ENCODE measurements at regions not wholly inside any gene's neighbourhood (a gene's known extent, or its start where the extent isn't known, plus 50 kb on each side); places are given as distances from the start of the nearest gene placed in this dataset.

- H3K9me3 ChIP-seq (ENCODE audit: control insufficient read depth, insufficient read depth, low read length): peaks cover 2% of the 10 kb centered on the region
- WGBS (ENCODE audit: insufficient coverage): no CpG with 5 or more reads among the region's 1 CpG
- no peaks in the 10 kb centered on the region for H3K27me3 ChIP-seq (ENCODE audit: control insufficient read depth, insufficient read depth, low read length)
- H3K27ac ChIP-seq (ENCODE audit: low read depth, low read length): no peak overlapping the region
- H3K4me1 ChIP-seq (ENCODE audit: control insufficient read depth, insufficient read depth, low read length): no peaks in the 10 kb centered on the region
- no peak for DNase-seq (ENCODE audit: low read depth in 4 of 6, low spot score in 6 of 6)
- no peaks in the 10 kb centered on the region for H3K36me3 ChIP-seq (ENCODE audit: control insufficient read depth, insufficient read depth, low read length)
- H3K4me3 ChIP-seq (ENCODE audit: low read depth, low read length): no peak overlapping the region
Measured at GRCh38 chr2:207300817-207301216, 135.1 kb upstream of the KLF7 start.

GRCh38 chr2:207304761-207305160 lies 139.0 kb upstream of the KLF7 start:
- no peak overlapping the region for H3K4me3 ChIP-seq (ENCODE audit: low read depth, low read length)
- no peaks in the 10 kb centered on the region for H3K27me3 ChIP-seq (ENCODE audit: control insufficient read depth, insufficient read depth, low read length)
- H3K4me1 ChIP-seq (ENCODE audit: control insufficient read depth, insufficient read depth, low read length): peaks cover under 1% of the 10 kb centered on the region
- H3K27ac ChIP-seq (ENCODE audit: low read depth, low read length): no peak overlapping the region
- 68% methylated on average over 3 of the region's 5 CpGs for WGBS (ENCODE audit: insufficient coverage)
- H3K36me3 ChIP-seq (ENCODE audit: control insufficient read depth, insufficient read depth, low read length): no peaks in the 10 kb centered on the region
- DNase-seq (ENCODE audit: low read depth in 4 of 6, low spot score in 6 of 6): no peak
- H3K9me3 ChIP-seq (ENCODE audit: control insufficient read depth, insufficient read depth, low read length): peaks cover 2% of the 10 kb centered on the region

DNA sequence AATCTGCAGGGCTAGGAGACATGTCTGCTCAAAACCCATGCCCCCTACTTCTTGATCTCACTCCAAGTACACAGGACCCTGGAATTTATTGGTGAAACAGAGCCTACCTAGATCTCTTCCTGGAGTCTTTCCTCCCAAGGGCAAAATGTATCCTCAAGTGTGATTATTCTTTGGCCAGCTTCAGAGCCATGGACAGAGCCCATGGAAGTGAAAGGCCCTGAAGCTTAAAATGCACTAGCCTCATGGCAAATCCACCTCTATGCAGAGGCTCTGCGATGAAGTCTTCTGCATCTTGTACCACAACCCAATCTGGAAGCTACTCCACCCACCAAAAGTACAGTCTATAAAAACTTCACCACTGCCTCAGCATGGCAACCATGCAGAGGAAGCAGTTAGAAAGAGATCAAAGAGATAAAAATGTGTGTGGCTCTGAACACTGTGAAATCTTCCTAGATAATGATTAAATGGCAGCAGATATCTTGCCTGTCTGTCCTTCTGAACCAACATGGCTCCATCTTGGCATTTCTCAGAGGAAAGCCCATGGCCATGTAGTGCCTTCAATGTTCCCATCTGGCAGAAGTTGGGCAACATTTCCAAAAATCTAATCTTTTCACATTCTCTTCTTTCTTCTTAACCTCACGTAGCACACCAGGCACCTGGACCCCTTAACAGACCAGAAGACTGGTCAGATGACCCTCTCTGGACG lies 142.9 kb upstream of the KLF7 start:
- 100% methylated on average over 2 of the region's 3 CpGs for WGBS (ENCODE audit: insufficient coverage)

DNA sequence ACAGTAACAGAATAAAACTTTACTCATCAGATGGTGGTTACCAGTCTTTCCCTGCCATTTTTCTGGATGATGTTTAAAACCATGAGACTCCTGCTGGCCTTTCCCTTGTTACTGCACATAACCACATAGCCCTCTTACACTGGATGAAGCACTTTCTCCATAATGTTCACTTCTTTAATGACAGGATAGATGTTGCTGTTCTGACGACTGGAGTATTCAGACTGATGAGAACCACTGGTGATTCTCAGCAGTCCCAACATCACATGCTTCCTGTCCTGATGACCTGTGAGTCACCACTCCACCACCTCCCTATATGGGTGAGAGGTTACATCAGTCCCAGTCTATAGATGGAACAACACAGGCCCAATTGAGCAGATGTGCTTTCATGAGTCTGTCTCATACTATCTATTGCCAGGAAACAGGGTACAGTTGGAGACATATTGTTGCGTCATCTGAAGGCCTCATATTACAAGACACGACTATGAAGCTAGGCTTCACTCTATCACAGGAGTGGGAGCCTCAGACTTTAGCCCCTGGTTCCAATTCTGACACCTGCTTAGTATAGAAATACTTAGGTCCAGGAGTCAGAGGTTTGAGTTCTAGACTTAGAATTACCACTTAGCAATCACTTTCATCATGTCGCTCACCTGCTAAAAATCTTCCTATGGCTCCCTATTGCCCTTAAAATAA lies 145.7 kb upstream of the KLF7 start:
- no peak overlapping the region for H3K27ac ChIP-seq (ENCODE audit: low read depth, low read length)
- H3K4me3 ChIP-seq (ENCODE audit: low read depth, low read length): no peak overlapping the region
- no peaks in the 10 kb centered on the region for H3K27me3 ChIP-seq (ENCODE audit: control insufficient read depth, insufficient read depth, low read length)
- no peaks in the 10 kb centered on the region for H3K9me3 ChIP-seq (ENCODE audit: control insufficient read depth, insufficient read depth, low read length)
- 50% methylated on average over 2 of the region's 4 CpGs for WGBS (ENCODE audit: insufficient coverage)
- peak in 1 of 6 donors; percentile 60 for DNase-seq (ENCODE audit: low read depth in 4 of 6, low spot score in 6 of 6)
- peaks cover 9% of the 10 kb centered on the region for H3K4me1 ChIP-seq (ENCODE audit: control insufficient read depth, insufficient read depth, low read length)
- H3K36me3 ChIP-seq (ENCODE audit: control insufficient read depth, insufficient read depth, low read length): no peaks in the 10 kb centered on the region

More for the DNA sequence above, 142.9 kb upstream of the KLF7 start:
- no peak for DNase-seq (ENCODE audit: low read depth in 4 of 6, low spot score in 6 of 6)
- Histone ChIP-seq H3K27ac (ENCODE audit: low read depth, low read length) (no peak overlapping the region), H3K27me3 (ENCODE audit: control insufficient read depth, insufficient read depth, low read length) (no peaks in the 10 kb centered on the region), H3K4me3 (ENCODE audit: low read depth, low read length) (no peak overlapping the region), H3K4me1 (ENCODE audit: control insufficient read depth, insufficient read depth, low read length) (peaks cover 9% of the 10 kb centered on the region), H3K9me3 (ENCODE audit: control insufficient read depth, insufficient read depth, low read length) (no peaks in the 10 kb centered on the region), H3K36me3 (ENCODE audit: control insufficient read depth, insufficient read depth, low read length) (no peaks in the 10 kb centered on the region)

DNA sequence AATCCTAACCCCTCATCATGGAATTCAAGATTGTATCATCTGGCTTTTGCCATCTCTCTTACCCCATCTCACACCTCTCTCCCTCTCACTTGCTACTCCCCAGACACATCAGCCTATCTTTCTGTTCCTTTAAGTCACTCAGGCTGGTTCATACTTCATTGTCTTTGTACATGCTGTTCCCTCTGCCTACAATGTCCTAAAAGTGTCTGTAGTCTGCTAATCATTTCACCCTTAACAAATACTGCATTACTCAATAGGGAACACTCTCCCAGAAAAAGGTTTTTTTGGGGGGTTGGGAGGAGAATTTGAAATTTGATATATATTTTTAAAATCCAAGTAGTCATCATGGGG lies 146.2 kb upstream of the KLF7 start:
- no peak overlapping the region for H3K4me3 ChIP-seq (ENCODE audit: low read depth, low read length)
- peaks cover 9% of the 10 kb centered on the region for H3K4me1 ChIP-seq (ENCODE audit: control insufficient read depth, insufficient read depth, low read length)
- H3K36me3 ChIP-seq (ENCODE audit: control insufficient read depth, insufficient read depth, low read length): no peaks in the 10 kb centered on the region
- no peaks in the 10 kb centered on the region for H3K27me3 ChIP-seq (ENCODE audit: control insufficient read depth, insufficient read depth, low read length)
- no peak overlapping the region for H3K27ac ChIP-seq (ENCODE audit: low read depth, low read length)
- H3K9me3 ChIP-seq (ENCODE audit: control insufficient read depth, insufficient read depth, low read length): no peaks in the 10 kb centered on the region
- DNase-seq (ENCODE audit: low read depth in 4 of 6, low spot score in 6 of 6): no peak

DNA sequence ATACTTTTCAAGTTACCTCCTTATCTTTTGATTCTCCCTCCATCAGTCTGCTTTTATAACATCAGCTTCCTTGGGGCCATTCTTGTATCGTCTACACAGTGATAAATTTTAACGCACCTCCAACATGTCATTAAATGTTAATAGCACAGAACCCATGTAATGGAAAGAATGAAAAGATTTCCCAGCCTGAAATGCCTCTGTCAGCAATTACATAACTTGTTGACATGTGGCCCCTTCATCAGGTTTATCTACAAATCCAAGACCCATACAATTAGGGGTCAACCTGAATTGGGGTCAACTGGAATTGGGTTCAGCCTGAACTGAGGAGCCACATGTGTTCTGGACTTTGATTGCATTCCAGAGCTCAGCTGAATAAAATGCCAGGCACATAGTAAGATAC lies 148.2 kb upstream of the KLF7 start:
- Histone ChIP-seq H3K4me1 (ENCODE audit: control insufficient read depth, insufficient read depth, low read length) (peaks cover 9% of the 10 kb centered on the region), H3K36me3 (ENCODE audit: control insufficient read depth, insufficient read depth, low read length) (no peaks in the 10 kb centered on the region), H3K27me3 (ENCODE audit: control insufficient read depth, insufficient read depth, low read length) (no peaks in the 10 kb centered on the region), H3K4me3 (ENCODE audit: low read depth, low read length) (no peak overlapping the region), H3K9me3 (ENCODE audit: control insufficient read depth, insufficient read depth, low read length) (no peaks in the 10 kb centered on the region), H3K27ac (ENCODE audit: low read depth, low read length) (no peak overlapping the region)
- WGBS (ENCODE audit: insufficient coverage): no CpG with 5 or more reads among the region's 2 CpGs
- no peak for DNase-seq (ENCODE audit: low read depth in 4 of 6, low spot score in 6 of 6)

- Histone ChIP-seq H3K4me1 (ENCODE audit: control insufficient read depth, insufficient read depth, low read length) (peaks cover 5% of the 10 kb centered on the region), H3K9me3 (ENCODE audit: control insufficient read depth, insufficient read depth, low read length) (no peaks in the 10 kb centered on the region), H3K4me3 (ENCODE audit: low read depth, low read length) (no peak overlapping the region), H3K36me3 (ENCODE audit: control insufficient read depth, insufficient read depth, low read length) (no peaks in the 10 kb centered on the region), H3K27ac (ENCODE audit: low read depth, low read length) (no peak overlapping the region), H3K27me3 (ENCODE audit: control insufficient read depth, insufficient read depth, low read length) (no peaks in the 10 kb centered on the region)
- WGBS (ENCODE audit: insufficient coverage): no CpG with 5 or more reads among the region's 2 CpGs
- DNase-seq (ENCODE audit: low read depth in 4 of 6, low spot score in 6 of 6): no peak
Measured at GRCh38 chr2:207315131-207315530, 149.4 kb upstream of the KLF7 start.

- Histone ChIP-seq H3K36me3 (ENCODE audit: control insufficient read depth, insufficient read depth, low read length) (no peaks in the 10 kb centered on the region), H3K9me3 (ENCODE audit: control insufficient read depth, insufficient read depth, low read length) (no peaks in the 10 kb centered on the region), H3K4me1 (ENCODE audit: control insufficient read depth, insufficient read depth, low read length) (no peaks in the 10 kb centered on the region), H3K27me3 (ENCODE audit: control insufficient read depth, insufficient read depth, low read length) (no peaks in the 10 kb centered on the region), H3K4me3 (ENCODE audit: low read depth, low read length) (no peak overlapping the region), H3K27ac (ENCODE audit: low read depth, low read length) (no peak overlapping the region)
- DNase-seq (ENCODE audit: low read depth in 4 of 6, low spot score in 6 of 6): no peak
- 43% methylated on average over 1 of the region's 2 CpGs for WGBS (ENCODE audit: insufficient coverage)
Measured at GRCh38 chr2:207316484-207316883, 150.7 kb upstream of the KLF7 start.

GRCh38 chr2:207316906-207317305 lies 151.2 kb upstream of the KLF7 start:
- H3K36me3 ChIP-seq (ENCODE audit: control insufficient read depth, insufficient read depth, low read length): no peaks in the 10 kb centered on the region
- no peaks in the 10 kb centered on the region for H3K9me3 ChIP-seq (ENCODE audit: control insufficient read depth, insufficient read depth, low read length)
- no peak overlapping the region for H3K27ac ChIP-seq (ENCODE audit: low read depth, low read length)
- no peaks in the 10 kb centered on the region for H3K27me3 ChIP-seq (ENCODE audit: control insufficient read depth, insufficient read depth, low read length)
- no CpG with 5 or more reads among the region's 2 CpGs for WGBS (ENCODE audit: insufficient coverage)
- no peak overlapping the region for H3K4me3 ChIP-seq (ENCODE audit: low read depth, low read length)
- DNase-seq (ENCODE audit: low read depth in 4 of 6, low spot score in 6 of 6): no peak
- H3K4me1 ChIP-seq (ENCODE audit: control insufficient read depth, insufficient read depth, low read length): no peaks in the 10 kb centered on the region

- WGBS (ENCODE audit: insufficient coverage): no CpG with 5 or more reads among the region's 4 CpGs
- DNase-seq (ENCODE audit: low read depth in 4 of 6, low spot score in 6 of 6): no peak
- Histone ChIP-seq H3K9me3 (ENCODE audit: control insufficient read depth, insufficient read depth, low read length) (no peaks in the 10 kb centered on the region), H3K4me3 (ENCODE audit: low read depth, low read length) (no peak overlapping the region), H3K4me1 (ENCODE audit: control insufficient read depth, insufficient read depth, low read length) (no peaks in the 10 kb centered on the region), H3K27me3 (ENCODE audit: control insufficient read depth, insufficient read depth, low read length) (no peaks in the 10 kb centered on the region), H3K27ac (ENCODE audit: low read depth, low read length) (no peak overlapping the region), H3K36me3 (ENCODE audit: control insufficient read depth, insufficient read depth, low read length) (no peaks in the 10 kb centered on the region)
Measured at GRCh38 chr2:207317378-207317984, 151.7 kb upstream of the KLF7 start.

Measured in spinal cord (tissue), 9 donors.